Esophagus muscularis mucosa (tissue), 4 donors: ENCODE measurements at regions not wholly inside any gene's neighbourhood (a gene's known extent, or its start where the extent isn't known, plus 50 kb on each side); places are given as distances from the start of the nearest gene placed in this dataset.

ENCODE experiments used
- DNase-seq: peaks from one replicate; pipeline ENCODE4 v3.0.0-alpha.2; 2017; ENCODE audit errors: extremely low spot score
- H3K27ac ChIP-seq, 4 donors: fragments of 200-600 bp; sonication (generic); replicated peaks in 1 of 4; 1 replicate in 3 of 4; 2 replicates in 1 of 4; pipeline ENCODE4 v1.5.1; 2016 to 2019; ENCODE audit warnings: mild to moderate bottlenecking in 1 of 4
- H3K27me3 ChIP-seq, 4 donors: fragments of 200-600 bp; sonication (generic); one replicate each; pipeline versions ENCODE4 v1.5.1 to v1.6.0; 2016 to 2019
- H3K36me3 ChIP-seq, 4 donors: fragments of 200-600 bp; sonication (generic); one replicate each; pipeline ENCODE4 v1.5.1; 2016 to 2019
- H3K4me1 ChIP-seq, 4 donors: fragments of 200-600 bp; sonication (generic); one replicate each; pipeline ENCODE4 v1.5.1; 2016 to 2019
- H3K4me3 ChIP-seq, 4 donors: fragments of 200-600 bp; sonication (generic); 1 replicate in 2 of 4; 2 replicates in 2 of 4; pipeline ENCODE4 v1.5.1; 2016 to 2019; ENCODE audit warnings: mild to moderate bottlenecking in 4 of 4, moderate library complexity in 1 of 4
- H3K9me3 ChIP-seq, 4 donors: fragments of 200-600 bp; sonication (generic); 1 replicate in 3 of 4; 2 replicates in 1 of 4; pipeline ENCODE4 v1.5.1; 2016 to 2019
- EP300 ChIP-seq: sonication (generic); formaldehyde crosslinking; IDR thresholded peaks from one replicate; pipeline ENCODE4 v1.6.1; 2017; ENCODE audit warnings: antibody characterized with exemption
- POLR2A ChIP-seq: fragments of 450-650 bp; IDR thresholded peaks from one replicate; pipeline ENCODE4 v1.6.1; 2017; ENCODE audit warnings: antibody characterized with exemption, moderate library complexity, mild to moderate bottlenecking, low read depth
- POLR2AphosphoS5 ChIP-seq, 2 donors: sonication (generic); formaldehyde crosslinking; IDR thresholded peaks; one replicate each; pipeline ENCODE4 v1.6.1; 2017; ENCODE audit warnings: antibody characterized with exemption in 2 of 2
- WGBS: methylation state at CpG from one replicate; pipeline ENCODE4 v1.1.5; 2018; 5-methylcytosine and 5-hydroxymethylcytosine counted together
- intact Hi-C: fragments of 100-400 bp; cut with DNase I; formaldehyde crosslinking; loops from one replicate; pipeline ENCODE4 v1.15.1; 2023
- TF ChIP-seq, protein P1 (sequence below), 3 experiments: fragments of 200-600 bp in 2 of 3; fragments of 450-650 bp in 1 of 3; sonication (generic) in 2 of 3; IDR thresholded peaks; one replicate each; pipeline ENCODE4 v1.5.1; 2017 to 2019; ENCODE audit warnings: antibody characterized with exemption in 3 of 3, mild to moderate bottlenecking in 2 of 3, moderate library complexity in 1 of 3

GRCh38 chr5:91255396-91256141, 127.5 kb downstream of the ARRDC3 start:
- H3K36me3 ChIP-seq: no peaks in the 10 kb centered on the region
- WGBS: 89% methylated on average over 4 of the region's 4 CpGs
- H3K9me3 ChIP-seq: peaks cover 0 to 3% (median 2%) of the 10 kb centered on the region in 4 donors
- TF ChIP-seq POLR2A (no peak), POLR2AphosphoS5 (IDR thresholded peaks at IDR 0.05) (no peak), EP300 (no peak)
- TF ChIP-seq, protein P1, sequence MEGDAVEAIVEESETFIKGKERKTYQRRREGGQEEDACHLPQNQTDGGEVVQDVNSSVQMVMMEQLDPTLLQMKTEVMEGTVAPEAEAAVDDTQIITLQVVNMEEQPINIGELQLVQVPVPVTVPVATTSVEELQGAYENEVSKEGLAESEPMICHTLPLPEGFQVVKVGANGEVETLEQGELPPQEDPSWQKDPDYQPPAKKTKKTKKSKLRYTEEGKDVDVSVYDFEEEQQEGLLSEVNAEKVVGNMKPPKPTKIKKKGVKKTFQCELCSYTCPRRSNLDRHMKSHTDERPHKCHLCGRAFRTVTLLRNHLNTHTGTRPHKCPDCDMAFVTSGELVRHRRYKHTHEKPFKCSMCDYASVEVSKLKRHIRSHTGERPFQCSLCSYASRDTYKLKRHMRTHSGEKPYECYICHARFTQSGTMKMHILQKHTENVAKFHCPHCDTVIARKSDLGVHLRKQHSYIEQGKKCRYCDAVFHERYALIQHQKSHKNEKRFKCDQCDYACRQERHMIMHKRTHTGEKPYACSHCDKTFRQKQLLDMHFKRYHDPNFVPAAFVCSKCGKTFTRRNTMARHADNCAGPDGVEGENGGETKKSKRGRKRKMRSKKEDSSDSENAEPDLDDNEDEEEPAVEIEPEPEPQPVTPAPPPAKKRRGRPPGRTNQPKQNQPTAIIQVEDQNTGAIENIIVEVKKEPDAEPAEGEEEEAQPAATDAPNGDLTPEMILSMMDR (IDR thresholded peaks at IDR 0.05): no peak
- H3K4me1 ChIP-seq: no peaks in the 10 kb centered on the region
- H3K4me3 ChIP-seq: no peak overlapping the region
- no peak overlapping the region for H3K27ac ChIP-seq
- intact Hi-C loops: no loop called here
- no peak for DNase-seq
- H3K27me3 ChIP-seq: no peaks in the 10 kb centered on the region

DNA sequence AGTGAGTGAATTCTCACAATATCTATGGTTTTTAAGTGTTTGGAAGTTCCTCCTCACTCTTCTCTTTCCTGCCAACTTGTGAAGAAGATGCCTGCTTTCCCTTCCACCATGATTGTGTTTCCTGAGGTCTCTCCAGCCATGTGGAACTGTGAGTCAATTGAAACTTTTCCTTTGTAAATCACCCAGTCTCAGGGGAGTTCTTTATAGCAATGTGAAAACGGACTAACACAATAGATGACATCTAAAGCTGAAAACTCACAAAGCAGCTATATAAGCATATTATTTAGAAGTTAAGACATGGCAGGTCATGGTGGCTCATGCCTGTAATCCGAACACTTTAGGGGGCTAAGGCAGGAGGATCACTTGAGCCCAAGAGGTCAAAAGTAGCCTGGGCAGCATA, 130.2 kb downstream of the ARRDC3 start:
- intact Hi-C loops: no loop called here
- TF ChIP-seq POLR2A (no peak), POLR2AphosphoS5 (IDR thresholded peaks at IDR 0.05) (no peak), EP300 (no peak)
- TF ChIP-seq, protein P1 (IDR thresholded peaks at IDR 0.05): no peak
- Histone ChIP-seq H3K36me3 (no peaks in the 10 kb centered on the region), H3K4me3 (no peak overlapping the region), H3K27me3 (no peaks in the 10 kb centered on the region), H3K4me1 (no peaks in the 10 kb centered on the region), H3K27ac (no peak overlapping the region), H3K9me3 (peaks cover 0 to 7% (median 4%) of the 10 kb centered on the region in 4 donors)
- WGBS: 88% methylated on average over 2 of the region's 2 CpGs
- DNase-seq: no peak

GRCh38 chr5:91245871-91246270, 137.2 kb downstream of the ARRDC3 start:
- Histone ChIP-seq H3K27me3 (no peaks in the 10 kb centered on the region), H3K4me1 (peaks cover 0 to 3% (median 0%) of the 10 kb centered on the region in 4 donors), H3K4me3 (no peak overlapping the region), H3K27ac (no peak overlapping the region), H3K9me3 (peaks cover 0 to 13% (median 5%) of the 10 kb centered on the region in 4 donors), H3K36me3 (no peaks in the 10 kb centered on the region)
- TF ChIP-seq POLR2AphosphoS5 (IDR thresholded peaks at IDR 0.05) (no peak), EP300 (no peak), POLR2A (no peak)
- TF ChIP-seq, protein P1 (IDR thresholded peaks at IDR 0.05): no peak
- intact Hi-C loops: no loop called here
- WGBS: 83% methylated on average over 1 of the region's 1 CpG
- DNase-seq: no peak

- H3K36me3 ChIP-seq: no peaks in the 10 kb centered on the region
- no peak overlapping the region for H3K4me3 ChIP-seq
- H3K27ac ChIP-seq: no peak overlapping the region
- TF ChIP-seq, protein P1 (IDR thresholded peaks at IDR 0.05): no peak
- TF ChIP-seq POLR2A: no peak
- TF ChIP-seq POLR2AphosphoS5 (IDR thresholded peaks at IDR 0.05): no peak
- TF ChIP-seq EP300: no peak
- intact Hi-C loops: no loop called here
- no peaks in the 10 kb centered on the region for H3K27me3 ChIP-seq
- DNase-seq: no peak
- H3K9me3 ChIP-seq: peaks cover 0 to 9% (median 0%) of the 10 kb centered on the region in 4 donors
- H3K4me1 ChIP-seq: peaks cover 0 to 3% (median 0%) of the 10 kb centered on the region in 4 donors
- 46% methylated on average over 3 of the region's 3 CpGs for WGBS
Observed at GRCh38 chr5:91245074-91245452, 138.1 kb downstream of the ARRDC3 start.
